HG03469 (cell line): ENCODE measurements at regions not wholly inside any gene's neighbourhood (a gene's known extent, or its start where the extent isn't known, plus 50 kb on each side); places are given as distances from the start of the nearest gene placed in this dataset.

Experiments
- ATAC-seq: cut with Tn5 transposase; IDR thresholded peaks from one replicate; pipeline ENCODE4 v1.9.1; 2021; ENCODE audit warnings: mild to moderate bottlenecking, moderate library complexity, moderate number of reproducible peaks; ENCODE audit not compliant: unreplicated experiment

DNA sequence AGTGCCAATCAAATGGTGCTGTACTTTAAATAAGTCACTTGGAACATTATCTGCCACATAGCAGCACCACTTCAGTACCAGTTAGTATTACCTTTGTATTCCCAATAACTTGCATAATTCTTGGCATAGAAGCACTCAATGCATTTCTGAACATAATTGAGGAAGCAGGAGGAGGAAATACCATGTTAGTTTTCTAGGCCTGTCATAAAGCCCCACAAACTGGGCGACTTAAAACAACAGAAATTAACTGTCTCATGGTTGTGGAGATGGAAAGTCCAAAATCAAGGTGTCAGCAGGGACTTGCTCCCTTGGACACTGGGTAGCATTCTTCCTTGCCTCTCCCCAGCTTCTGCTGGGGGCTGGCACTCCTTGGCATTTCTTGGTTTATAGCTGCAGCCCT lies 296.2 kb downstream of the HS3ST1 start:
- ATAC-seq, result no peak

DNA sequence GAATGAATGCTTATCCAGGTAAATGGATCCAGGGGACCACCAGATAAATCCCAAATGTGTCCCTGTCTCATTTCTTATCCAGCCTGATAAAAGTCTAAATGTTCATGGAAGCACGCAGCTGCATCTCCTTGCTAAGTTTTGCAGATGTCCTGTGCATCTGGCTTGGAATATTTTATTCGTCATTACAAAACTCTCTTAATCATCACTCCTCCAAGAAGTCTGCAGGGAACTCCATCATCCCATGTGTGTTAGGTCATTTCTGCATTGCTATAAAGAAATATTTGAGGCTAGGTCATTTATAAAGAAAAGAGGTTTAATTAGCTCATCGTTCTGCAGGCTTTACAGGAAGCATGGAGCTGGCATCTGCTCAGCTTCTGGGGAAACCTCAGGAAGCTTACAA lies 297.2 kb downstream of the HS3ST1 start:
- no peak for ATAC-seq

DNA sequence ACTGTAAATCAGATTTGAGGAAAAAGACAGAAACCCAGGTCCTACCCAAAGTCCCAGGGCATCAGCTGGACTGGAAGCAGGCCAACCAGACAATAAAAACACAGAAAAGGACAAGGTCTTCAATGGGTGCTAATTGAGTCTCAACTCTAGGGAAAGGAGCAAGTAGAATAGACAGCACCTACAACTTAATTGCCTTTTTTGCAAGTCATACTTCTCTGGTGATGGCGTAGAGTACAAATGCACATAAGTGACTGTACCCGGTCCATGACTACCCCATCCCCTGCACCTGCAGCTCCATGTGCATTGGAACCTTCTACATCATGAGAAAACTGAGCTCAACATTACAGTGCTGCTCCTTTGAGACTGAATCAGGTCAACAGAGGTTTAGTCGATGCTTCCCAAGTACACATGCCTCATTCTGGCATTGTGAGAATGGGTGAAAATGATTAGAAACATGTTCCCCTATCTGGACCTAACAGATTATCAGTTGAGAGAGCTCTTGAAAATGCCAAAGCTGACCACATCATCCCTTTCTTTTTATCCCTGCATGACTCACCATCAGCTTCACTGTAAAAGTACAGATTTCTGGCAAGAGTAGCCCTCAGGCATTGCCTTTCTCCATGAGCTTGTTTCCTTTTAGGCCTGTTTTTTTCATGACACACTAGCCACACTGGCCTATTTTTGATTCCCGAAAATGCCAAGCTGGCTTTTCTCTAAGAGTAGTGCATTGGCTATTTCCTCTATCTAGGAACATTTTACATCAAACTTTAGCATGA lies 298.3 kb downstream of the HS3ST1 start:
- no peak for ATAC-seq

GRCh38 chr4:11120435-11120834 lies 308.3 kb downstream of the HS3ST1 start:
- no peak for ATAC-seq

GRCh38 chr4:11119474-11119873 lies 309.2 kb downstream of the HS3ST1 start:
- no peak for ATAC-seq

DNA sequence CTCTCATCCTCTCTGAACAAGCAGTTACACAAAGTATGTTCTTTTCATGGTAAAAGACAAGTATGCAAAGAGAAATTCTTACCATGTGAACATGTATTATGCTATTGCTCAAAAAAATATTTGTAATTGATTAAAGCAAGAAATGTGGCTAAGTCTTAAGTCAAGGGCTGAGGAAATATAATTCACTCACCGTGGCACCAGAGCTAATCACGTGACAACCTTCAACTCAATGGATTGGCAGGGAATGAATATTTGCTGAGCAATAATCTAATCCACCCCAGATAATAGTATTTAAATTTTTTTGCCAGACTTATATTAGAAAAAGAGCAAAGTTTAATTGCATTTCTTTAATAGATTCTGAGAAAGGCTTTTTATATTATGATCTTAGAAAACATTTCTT lies 310.2 kb downstream of the HS3ST1 start:
- no peak for ATAC-seq

GRCh38 chr4:11116940-11117339 lies 311.8 kb downstream of the HS3ST1 start:
- ATAC-seq, result no peak

- ATAC-seq, result no peak
Observed at GRCh38 chr4:11111876-11112275, 316.8 kb downstream of the HS3ST1 start.

DNA sequence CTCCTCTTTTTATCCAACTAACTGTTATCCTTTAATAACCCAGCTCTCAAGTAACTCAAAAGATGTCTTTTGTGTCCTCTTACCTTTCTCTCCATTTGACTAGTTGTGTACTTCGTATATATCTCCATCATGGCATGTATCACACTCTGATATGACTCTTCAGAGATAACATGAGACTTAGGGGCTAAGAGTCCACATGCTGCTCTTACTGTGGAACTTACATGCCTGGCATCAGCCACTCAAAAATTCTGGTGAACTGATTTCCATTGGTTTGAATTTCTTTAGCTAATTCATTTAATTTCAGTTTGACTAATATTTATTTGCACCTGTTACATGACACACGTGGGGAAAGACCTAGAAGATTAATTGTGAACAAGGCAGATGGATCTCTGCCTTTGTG lies 317.3 kb downstream of the HS3ST1 start:
- no peak for ATAC-seq

GRCh38 chr4:11106759-11107158 lies 321.9 kb downstream of the HS3ST1 start:
- ATAC-seq, result no peak

- ATAC-seq, result peak; percentile 81
Observed at GRCh38 chr4:11106190-11106589, 322.5 kb downstream of the HS3ST1 start.

DNA sequence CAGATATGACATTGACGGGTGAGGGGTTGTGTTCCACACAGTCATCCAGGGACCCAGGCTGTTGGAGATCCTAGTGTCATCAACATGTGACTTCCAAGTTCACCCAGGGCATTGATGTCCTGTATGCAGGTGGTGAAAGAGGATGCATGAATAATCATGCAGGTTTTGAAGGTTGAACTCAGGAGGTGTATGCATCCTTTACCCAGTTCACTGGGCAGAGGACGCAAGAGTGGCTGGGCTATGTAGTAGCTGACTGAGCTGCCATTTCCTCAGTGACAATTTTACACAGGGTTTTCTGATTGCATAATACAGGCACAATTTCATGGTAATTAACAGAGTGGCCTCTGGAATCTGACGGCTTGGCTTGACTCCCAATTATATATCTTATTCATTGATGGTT lies 323.0 kb downstream of the HS3ST1 start:
- ATAC-seq, result no peak

DNA sequence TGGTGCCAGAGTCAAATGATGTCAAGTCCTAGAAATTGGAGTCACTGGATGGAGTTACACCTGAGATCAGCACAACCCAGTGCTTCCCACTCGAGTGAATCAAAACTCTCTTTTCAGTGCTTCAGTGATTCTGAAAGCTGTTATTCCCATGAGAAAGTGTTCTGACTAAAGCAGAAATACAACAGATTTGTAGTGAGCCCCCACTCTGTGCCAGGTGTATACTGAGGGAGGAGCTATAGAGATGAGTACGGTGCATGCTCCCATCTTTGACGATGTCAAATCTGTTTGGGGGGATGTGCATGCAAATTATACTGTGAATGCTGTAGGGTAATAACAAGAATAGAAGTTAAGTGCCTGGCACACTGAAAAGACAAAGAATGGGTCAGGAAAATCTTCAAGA lies 330.2 kb downstream of the HS3ST1 start:
- no peak for ATAC-seq

DNA sequence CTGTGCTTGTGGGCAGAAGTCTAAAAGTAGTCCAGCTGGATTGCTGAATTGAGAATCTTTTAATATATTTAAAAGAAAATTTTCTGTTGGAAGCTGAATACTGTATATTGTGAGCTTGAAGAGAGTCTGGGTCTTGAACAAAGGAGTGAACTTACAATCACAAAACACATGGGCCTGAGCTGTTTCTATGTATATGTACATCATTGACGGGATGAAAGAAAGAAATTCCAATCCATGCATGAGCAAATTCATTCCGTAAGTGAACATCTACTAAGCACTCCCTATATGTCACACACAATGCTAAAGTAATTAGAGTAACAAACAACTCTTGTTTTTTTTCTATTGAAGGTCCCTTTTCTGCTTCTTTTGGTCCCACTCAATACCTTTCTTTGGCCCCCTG lies 331.0 kb downstream of the HS3ST1 start:
- ATAC-seq, result no peak

GRCh38 chr4:11081006-11081405 lies 347.7 kb downstream of the HS3ST1 start:
- ATAC-seq, result no peak

DNA sequence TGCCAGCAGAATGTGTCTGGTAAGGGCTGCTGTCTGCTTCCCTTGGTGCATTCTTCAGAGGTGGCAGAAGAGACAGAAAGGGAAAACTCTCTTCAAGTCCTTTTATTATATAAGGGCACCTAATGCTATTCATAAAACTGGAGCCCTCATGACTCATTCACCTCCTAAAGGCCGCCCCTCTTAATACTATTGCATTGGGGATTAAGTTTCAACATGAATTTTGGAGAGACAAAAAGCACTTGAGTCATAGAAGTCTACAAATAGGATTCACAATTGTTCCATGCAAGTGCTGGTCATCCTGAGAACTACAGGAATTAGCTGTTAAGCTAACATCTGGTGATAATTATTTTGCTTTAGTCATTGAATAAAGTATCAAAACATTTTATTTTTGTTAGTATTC lies 349.5 kb downstream of the HS3ST1 start:
- no peak for ATAC-seq

DNA sequence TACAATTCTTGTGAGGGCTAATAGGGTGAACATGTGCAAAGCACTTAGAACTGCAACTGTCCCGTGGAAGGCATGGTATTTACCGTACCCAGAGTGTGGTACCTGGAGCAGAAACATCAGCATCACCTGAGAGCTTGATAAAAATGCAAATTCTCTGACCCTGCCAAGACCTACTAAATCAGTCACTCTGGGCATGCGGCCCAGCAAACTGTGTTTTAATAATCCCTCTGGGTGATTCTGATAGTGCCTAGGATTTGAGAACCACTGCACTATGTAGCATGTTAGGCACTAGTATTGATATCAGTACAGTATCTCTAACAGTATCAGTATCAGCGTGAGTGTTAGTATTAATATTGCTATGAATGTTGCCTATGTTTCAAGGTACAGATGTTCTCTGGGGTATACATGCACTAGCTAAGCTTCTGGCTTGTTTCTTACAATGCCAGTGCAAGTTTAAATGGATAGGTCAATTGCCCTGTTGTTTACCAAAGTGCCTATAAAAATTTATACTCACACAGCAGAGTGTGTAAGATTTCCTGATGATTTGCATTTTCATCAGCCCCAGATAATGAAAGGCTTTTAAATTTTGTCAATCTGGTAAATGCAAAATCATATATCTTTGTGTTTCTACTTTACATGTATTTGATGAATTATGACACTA lies 354.0 kb downstream of the HS3ST1 start:
- no peak for ATAC-seq

DNA sequence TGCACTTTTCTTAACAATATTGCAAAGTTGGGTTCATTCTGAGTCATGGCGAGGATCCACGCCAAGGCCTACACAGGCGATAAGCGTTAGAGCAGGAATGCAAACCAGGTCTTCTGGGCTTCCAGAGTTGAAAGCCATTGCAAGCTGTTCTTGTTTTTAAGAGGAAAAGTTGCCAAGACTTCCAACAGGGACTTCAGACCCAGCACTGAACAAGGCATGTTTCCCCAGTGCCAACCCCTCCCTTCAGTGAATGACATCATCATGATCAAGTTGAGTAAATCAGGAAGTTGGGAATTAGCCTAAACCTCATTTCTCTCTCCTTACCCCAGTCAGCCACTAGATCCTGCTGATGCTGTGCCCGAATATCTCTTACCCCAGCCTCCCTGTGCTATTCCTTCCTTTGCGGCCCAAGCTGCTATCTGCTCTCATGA lies 355.1 kb downstream of the HS3ST1 start:
- no peak for ATAC-seq

DNA sequence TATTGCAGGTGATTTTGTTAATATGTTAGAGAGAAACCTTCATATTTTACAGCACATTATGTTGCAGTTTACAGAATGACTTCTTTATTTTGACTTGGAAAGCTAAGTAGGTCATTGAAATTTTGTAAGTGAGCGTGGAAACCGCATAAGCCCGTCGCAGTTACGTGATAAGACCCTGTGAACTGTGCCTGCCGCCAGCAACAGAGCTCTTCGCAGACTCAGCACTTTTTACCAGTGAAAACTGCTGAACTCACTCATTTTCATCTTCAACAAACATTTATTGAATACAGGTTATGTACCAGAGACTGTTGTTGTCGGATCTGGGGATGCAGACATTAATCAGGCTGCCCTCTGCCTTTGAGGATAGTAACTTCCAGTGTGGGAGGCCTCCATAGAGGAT lies 355.7 kb downstream of the HS3ST1 start:
- no peak for ATAC-seq

DNA sequence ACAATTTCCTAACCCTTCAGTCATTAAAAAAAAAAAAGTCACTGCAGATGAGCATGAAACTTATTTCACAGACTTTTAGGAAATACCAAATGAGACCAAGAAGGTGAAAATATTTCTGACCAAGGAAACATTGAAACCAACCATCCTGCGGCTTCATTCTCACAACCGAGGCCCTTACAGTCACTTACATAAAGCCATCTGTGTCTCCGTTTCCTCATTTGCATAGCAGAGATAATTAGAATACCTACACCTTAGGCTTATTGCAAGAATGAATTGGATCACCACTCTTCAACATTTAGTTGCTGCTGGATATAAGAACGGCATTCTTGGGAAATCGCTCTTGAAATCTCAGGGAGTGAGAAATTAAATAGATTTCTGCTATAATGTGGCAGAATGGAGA lies 356.2 kb downstream of the HS3ST1 start:
- ATAC-seq, result no peak

GRCh38 chr4:11070813-11071212 lies 357.9 kb downstream of the HS3ST1 start:
- ATAC-seq, result no peak

GRCh38 chr4:11069581-11070211 lies 359.0 kb downstream of the HS3ST1 start:
- no peak for ATAC-seq
